Type B pancreatic cell (in vitro differentiated cells): ENCODE measurements at regions not wholly inside any gene's neighbourhood (a gene's known extent, or its start where the extent isn't known, plus 50 kb on each side); places are given as distances from the start of the nearest gene placed in this dataset.
A peak's percentile ranks its signal among the peaks of the same experiment; 100 is the strongest.

Experiments used
- DNase-seq: peaks from one replicate; pipeline ENCODE4 v3.0.0; 2021; ENCODE audit warnings: mixed read lengths; ENCODE audit not compliant: unreplicated experiment; ENCODE audit errors: extremely low spot score
- H3K27ac Mint-ChIP-seq: 2 replicates; pipeline ENCODE4 v1.8.0; 2021; ENCODE audit warnings: mild to moderate bottlenecking, mixed read lengths
- H3K27me3 Mint-ChIP-seq: 2 replicates; pipeline ENCODE4 v1.8.0; 2021; ENCODE audit warnings: mixed read lengths
- H3K36me3 Mint-ChIP-seq: 2 replicates; pipeline ENCODE4 v1.8.0; 2021; ENCODE audit warnings: mixed read lengths
- H3K4me1 Mint-ChIP-seq: one replicate; pipeline ENCODE4 v1.8.0; 2021; ENCODE audit warnings: mixed read lengths; ENCODE audit not compliant: unreplicated experiment
- H3K4me3 Mint-ChIP-seq: 2 replicates; pipeline ENCODE4 v1.8.0; 2021; ENCODE audit warnings: mild to moderate bottlenecking, mixed read lengths
- H3K9me3 Mint-ChIP-seq: 2 replicates; pipeline ENCODE4 v1.8.0; 2021; ENCODE audit warnings: mixed read lengths
- CTCF ChIP-seq: fragments of 200-600 bp; sonication (generic); conservative IDR thresholded peaks from 2 replicates; pipeline ENCODE4 v1.5.0; 2021; ENCODE audit warnings: antibody characterized with exemption, mild to moderate bottlenecking

- no peak for TF ChIP-seq CTCF
- H3K9me3 Mint-ChIP-seq: no peaks in the 10 kb centered on the region
- H3K27ac Mint-ChIP-seq: no peak overlapping the region
- H3K4me1 Mint-ChIP-seq: no peaks in the 10 kb centered on the region
- peaks cover 12% of the 10 kb centered on the region for H3K27me3 Mint-ChIP-seq
- no peaks in the 10 kb centered on the region for H3K36me3 Mint-ChIP-seq
- H3K4me3 Mint-ChIP-seq: no peak overlapping the region
- peak; percentile 20 for DNase-seq
These were observed 109.5 kb upstream of the HABP2 start for GRCh38 chr10:113443141-113443925.

GRCh38 chr10:113444766-113445365 is 108.0 kb upstream of the HABP2 start:
- Mint-ChIP-seq H3K36me3 (no peaks in the 10 kb centered on the region), H3K4me3 (no peak overlapping the region), H3K4me1 (no peaks in the 10 kb centered on the region), H3K27ac (no peak overlapping the region), H3K9me3 (no peaks in the 10 kb centered on the region), H3K27me3 (peaks cover 23% of the 10 kb centered on the region)
- DNase-seq: peak; percentile 8
- no peak for TF ChIP-seq CTCF

GRCh38 chr10:113445736-113446135 is 107.1 kb upstream of the HABP2 start:
- H3K4me3 Mint-ChIP-seq: no peak overlapping the region
- H3K27me3 Mint-ChIP-seq: peaks cover 28% of the 10 kb centered on the region
- H3K4me1 Mint-ChIP-seq: no peaks in the 10 kb centered on the region
- no peak overlapping the region for H3K27ac Mint-ChIP-seq
- H3K36me3 Mint-ChIP-seq: no peaks in the 10 kb centered on the region
- no peaks in the 10 kb centered on the region for H3K9me3 Mint-ChIP-seq
- no peak for TF ChIP-seq CTCF
- peak; percentile 15 for DNase-seq

GRCh38 chr10:113446739-113447138 is 106.1 kb upstream of the HABP2 start:
- no peak for TF ChIP-seq CTCF
- Mint-ChIP-seq H3K4me1 (peaks cover 4% of the 10 kb centered on the region), H3K36me3 (no peaks in the 10 kb centered on the region), H3K9me3 (no peaks in the 10 kb centered on the region), H3K27me3 (peaks cover 29% of the 10 kb centered on the region), H3K4me3 (no peak overlapping the region), H3K27ac (no peak overlapping the region)
- DNase-seq: no peak

GRCh38 chr10:113447278-113447677 is 105.6 kb upstream of the HABP2 start:
- Mint-ChIP-seq H3K9me3 (no peaks in the 10 kb centered on the region), H3K4me3 (no peak overlapping the region), H3K36me3 (no peaks in the 10 kb centered on the region), H3K27ac (no peak overlapping the region), H3K27me3 (peaks cover 28% of the 10 kb centered on the region), H3K4me1 (peaks cover 4% of the 10 kb centered on the region)
- no peak for TF ChIP-seq CTCF
- peak; percentile 7 for DNase-seq
